ENCODE measurements at regions not wholly inside any gene's neighbourhood (a gene's known extent, or its start where the extent isn't known, plus 50 kb on each side); places are given as distances from the start of the nearest gene placed in this dataset.
A peak's percentile ranks its signal among the peaks of the same experiment; 100 is the strongest.

DNA sequence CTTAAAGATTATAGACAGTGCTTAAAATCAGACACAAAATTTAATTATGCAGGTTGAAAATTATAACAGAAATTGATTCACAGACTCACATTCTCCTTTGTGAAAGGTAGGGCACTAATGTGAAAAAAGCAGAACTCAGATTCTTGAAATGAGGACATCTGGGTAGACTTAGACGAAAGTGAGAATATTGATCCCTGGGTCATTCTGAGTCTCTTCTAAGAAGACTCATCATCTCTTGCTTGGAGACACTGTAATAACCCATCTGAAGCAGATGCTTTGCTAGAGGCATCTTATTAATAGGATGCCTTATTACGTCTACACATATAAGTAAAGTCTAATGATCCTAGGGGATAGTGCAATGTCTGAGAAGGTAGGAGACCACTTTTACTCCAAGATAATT lies 274.4 kb downstream of the HINT1 start:
- DNase-seq (ENCODE audit: low read depth in 6 of 9, low spot score in 9 of 9), result no peak
- Histone ChIP-seq H3K4me3 (ENCODE audit: low read length in 2 of 2) (no peak overlapping the region), H3K4me1 (ENCODE audit: control insufficient read depth in 2 of 2, insufficient read depth in 2 of 2, low read length in 2 of 2) (no peaks in the 10 kb centered on the region), H3K36me3 (ENCODE audit: control insufficient read depth in 2 of 2, insufficient read depth in 2 of 2, low read length in 1 of 2) (no peaks in the 10 kb centered on the region), H3K27me3 (ENCODE audit: control insufficient read depth in 2 of 2, insufficient read depth in 1 of 2, low read length in 1 of 2) (no peaks in the 10 kb centered on the region), H3K27ac (ENCODE audit: low read depth in 1 of 2, low read length in 1 of 2) (no peak overlapping the region), H3K9me3 (ENCODE audit: control insufficient read depth in 2 of 2, insufficient read depth in 1 of 2, low read length in 1 of 2) (no peaks in the 10 kb centered on the region)
- WGBS, result 97% methylated on average over 2 of the region's 2 CpGs

DNA sequence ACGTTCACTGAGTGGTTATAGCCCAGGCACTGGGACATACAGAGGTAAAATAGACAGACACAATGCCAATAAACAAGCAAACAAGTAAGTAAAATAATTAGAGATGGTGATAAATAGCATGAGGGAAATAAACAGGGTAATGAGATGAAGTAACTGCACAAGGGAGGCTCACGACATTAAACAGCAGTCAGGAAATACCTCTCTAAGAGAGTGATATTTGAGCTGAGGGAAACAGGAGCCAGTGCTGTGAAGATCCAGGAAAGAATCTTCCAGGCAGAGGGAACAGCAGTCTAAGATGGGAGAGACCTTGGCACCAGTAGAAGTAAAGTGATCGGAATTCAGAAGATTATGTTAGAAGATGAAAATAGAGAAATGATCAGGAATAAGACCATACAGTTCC lies 279.4 kb downstream of the HINT1 start:
- DNase-seq (ENCODE audit: low read depth in 6 of 9, low spot score in 9 of 9), result no peak
- H3K4me1 ChIP-seq (ENCODE audit: control insufficient read depth in 2 of 2, insufficient read depth in 2 of 2, low read length in 2 of 2), result no peaks in the 10 kb centered on the region
- H3K27ac ChIP-seq (ENCODE audit: low read depth in 1 of 2, low read length in 1 of 2), result no peak overlapping the region
- no peak overlapping the region for H3K4me3 ChIP-seq (ENCODE audit: low read length in 2 of 2)
- WGBS, result 91% methylated on average over 3 of the region's 3 CpGs
- H3K27me3 ChIP-seq (ENCODE audit: control insufficient read depth in 2 of 2, insufficient read depth in 1 of 2, low read length in 1 of 2), result no peaks in the 10 kb centered on the region
- H3K9me3 ChIP-seq (ENCODE audit: control insufficient read depth in 2 of 2, insufficient read depth in 1 of 2, low read length in 1 of 2), result no peaks in the 10 kb centered on the region
- H3K36me3 ChIP-seq (ENCODE audit: control insufficient read depth in 2 of 2, insufficient read depth in 2 of 2, low read length in 1 of 2), result no peaks in the 10 kb centered on the region

DNA sequence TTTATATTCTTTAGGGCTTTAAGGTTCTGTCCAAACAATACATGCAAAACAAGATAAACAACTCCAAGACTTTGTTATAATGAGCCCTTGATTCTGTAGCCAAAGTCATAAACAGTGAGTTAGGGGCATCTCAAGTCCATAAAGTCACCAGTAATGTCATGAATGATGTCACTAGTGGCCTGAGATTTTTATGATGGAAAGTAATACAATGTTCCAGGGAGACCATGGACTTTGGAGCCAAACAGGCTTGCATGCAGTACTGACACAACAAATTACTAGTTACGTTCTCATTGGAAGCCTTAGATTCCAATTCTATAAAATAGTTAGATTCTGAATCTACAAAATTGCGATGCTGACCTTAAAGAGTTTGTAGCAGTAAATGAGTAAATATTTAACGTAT lies 280.0 kb downstream of the HINT1 start:
- Histone ChIP-seq H3K27ac (ENCODE audit: low read depth in 1 of 2, low read length in 1 of 2) (no peak overlapping the region), H3K27me3 (ENCODE audit: control insufficient read depth in 2 of 2, insufficient read depth in 1 of 2, low read length in 1 of 2) (no peaks in the 10 kb centered on the region), H3K36me3 (ENCODE audit: control insufficient read depth in 2 of 2, insufficient read depth in 2 of 2, low read length in 1 of 2) (no peaks in the 10 kb centered on the region), H3K9me3 (ENCODE audit: control insufficient read depth in 2 of 2, insufficient read depth in 1 of 2, low read length in 1 of 2) (no peaks in the 10 kb centered on the region), H3K4me3 (ENCODE audit: low read length in 2 of 2) (no peak overlapping the region), H3K4me1 (ENCODE audit: control insufficient read depth in 2 of 2, insufficient read depth in 2 of 2, low read length in 2 of 2) (no peaks in the 10 kb centered on the region)
- DNase-seq (ENCODE audit: low read depth in 6 of 9, low spot score in 9 of 9), result no peak
- 93% methylated on average over 3 of the region's 3 CpGs for WGBS

DNA sequence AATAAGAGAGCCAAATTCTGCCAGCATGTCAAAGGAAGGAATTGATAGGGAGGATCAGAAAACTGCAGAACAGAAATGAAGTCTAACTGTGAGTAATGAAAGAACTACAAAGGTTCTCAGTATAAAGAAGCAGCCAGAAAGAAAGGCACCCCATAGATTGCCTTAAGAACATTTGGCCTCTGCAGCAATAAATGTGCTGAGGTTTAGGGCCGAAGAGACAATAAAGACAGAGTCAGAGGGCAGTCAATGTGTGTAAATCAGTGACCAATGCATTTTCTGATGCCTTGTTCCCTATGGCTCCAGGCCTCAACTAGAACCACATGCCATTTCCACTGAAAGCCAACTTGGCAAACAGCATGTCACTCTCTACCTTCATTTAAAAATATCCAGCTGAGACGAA lies 281.0 kb downstream of the HINT1 start:
- DNase-seq (ENCODE audit: low read depth in 6 of 9, low spot score in 9 of 9), result no peak
- Histone ChIP-seq H3K27ac (ENCODE audit: low read depth in 1 of 2, low read length in 1 of 2) (no peak overlapping the region), H3K4me3 (ENCODE audit: low read length in 2 of 2) (no peak overlapping the region), H3K36me3 (ENCODE audit: control insufficient read depth in 2 of 2, insufficient read depth in 2 of 2, low read length in 1 of 2) (no peaks in the 10 kb centered on the region), H3K27me3 (ENCODE audit: control insufficient read depth in 2 of 2, insufficient read depth in 1 of 2, low read length in 1 of 2) (no peaks in the 10 kb centered on the region), H3K4me1 (ENCODE audit: control insufficient read depth in 2 of 2, insufficient read depth in 2 of 2, low read length in 2 of 2) (no peaks in the 10 kb centered on the region), H3K9me3 (ENCODE audit: control insufficient read depth in 2 of 2, insufficient read depth in 1 of 2, low read length in 1 of 2) (no peaks in the 10 kb centered on the region)
- 96% methylated on average over 2 of the region's 2 CpGs for WGBS

DNA sequence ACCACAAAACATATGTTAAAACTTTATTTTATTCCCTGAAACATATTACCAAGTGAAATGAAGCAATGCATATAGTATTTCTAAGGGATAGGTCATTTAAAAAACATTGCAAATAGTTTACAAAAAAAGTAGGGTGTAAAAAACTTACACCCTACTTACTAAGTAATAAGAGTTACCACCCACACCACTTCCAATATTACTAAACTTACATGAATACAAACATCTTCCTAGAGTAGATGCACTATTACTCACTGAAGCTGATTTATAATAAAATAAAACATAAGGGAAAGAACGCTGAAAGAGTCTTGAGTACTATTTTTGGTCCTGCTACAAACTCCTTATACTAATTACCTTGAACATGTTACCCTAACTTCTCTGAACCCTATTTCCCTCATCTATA lies 289.4 kb downstream of the HINT1 start:
- Histone ChIP-seq H3K36me3 (ENCODE audit: control insufficient read depth in 2 of 2, insufficient read depth in 2 of 2, low read length in 1 of 2) (no peaks in the 10 kb centered on the region), H3K27ac (ENCODE audit: low read depth in 1 of 2, low read length in 1 of 2) (no peak overlapping the region), H3K9me3 (ENCODE audit: control insufficient read depth in 2 of 2, insufficient read depth in 1 of 2, low read length in 1 of 2) (no peaks in the 10 kb centered on the region), H3K4me3 (ENCODE audit: low read length in 2 of 2) (no peak overlapping the region), H3K4me1 (ENCODE audit: control insufficient read depth in 2 of 2, insufficient read depth in 2 of 2, low read length in 2 of 2) (no peaks in the 10 kb centered on the region), H3K27me3 (ENCODE audit: control insufficient read depth in 2 of 2, insufficient read depth in 1 of 2, low read length in 1 of 2) (no peaks in the 10 kb centered on the region)
- WGBS, result 89% methylated on average over 1 of the region's 1 CpG
- no peak for DNase-seq (ENCODE audit: low read depth in 6 of 9, low spot score in 9 of 9)

DNA sequence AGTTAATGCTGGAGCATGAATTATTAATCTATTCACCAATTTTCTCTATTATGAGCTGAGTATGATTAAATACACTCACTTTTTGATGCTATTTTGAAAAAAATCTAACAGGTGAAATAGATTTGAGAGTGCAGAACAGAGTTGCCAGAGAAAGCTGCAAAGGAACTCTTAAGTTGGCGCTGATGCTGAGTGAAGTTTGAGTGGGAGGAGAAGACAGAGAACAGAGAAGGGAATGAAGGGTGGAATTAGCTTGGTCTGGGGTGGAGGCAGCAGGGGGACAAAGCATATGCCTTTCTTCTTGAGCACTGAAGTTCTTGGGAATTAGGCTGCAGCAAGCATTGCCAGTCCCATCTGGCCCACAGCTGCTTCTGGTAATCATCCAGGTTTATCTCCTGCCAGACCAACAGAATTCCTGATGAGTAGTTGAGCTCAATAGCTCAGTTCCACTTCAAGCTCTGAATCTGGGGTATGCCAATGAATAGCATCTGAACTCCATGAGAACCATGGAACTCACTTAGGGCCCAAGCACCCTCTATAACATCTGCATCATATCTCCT lies 290.1 kb downstream of the HINT1 start:
- WGBS, result 94% methylated on average over 1 of the region's 1 CpG
- Histone ChIP-seq H3K9me3 (ENCODE audit: control insufficient read depth in 2 of 2, insufficient read depth in 1 of 2, low read length in 1 of 2) (no peaks in the 10 kb centered on the region), H3K27me3 (ENCODE audit: control insufficient read depth in 2 of 2, insufficient read depth in 1 of 2, low read length in 1 of 2) (no peaks in the 10 kb centered on the region), H3K4me1 (ENCODE audit: control insufficient read depth in 2 of 2, insufficient read depth in 2 of 2, low read length in 2 of 2) (no peaks in the 10 kb centered on the region), H3K27ac (ENCODE audit: low read depth in 1 of 2, low read length in 1 of 2) (no peak overlapping the region), H3K4me3 (ENCODE audit: low read length in 2 of 2) (no peak overlapping the region), H3K36me3 (ENCODE audit: control insufficient read depth in 2 of 2, insufficient read depth in 2 of 2, low read length in 1 of 2) (no peaks in the 10 kb centered on the region)
- no peak for DNase-seq (ENCODE audit: low read depth in 6 of 9, low spot score in 9 of 9)

DNA sequence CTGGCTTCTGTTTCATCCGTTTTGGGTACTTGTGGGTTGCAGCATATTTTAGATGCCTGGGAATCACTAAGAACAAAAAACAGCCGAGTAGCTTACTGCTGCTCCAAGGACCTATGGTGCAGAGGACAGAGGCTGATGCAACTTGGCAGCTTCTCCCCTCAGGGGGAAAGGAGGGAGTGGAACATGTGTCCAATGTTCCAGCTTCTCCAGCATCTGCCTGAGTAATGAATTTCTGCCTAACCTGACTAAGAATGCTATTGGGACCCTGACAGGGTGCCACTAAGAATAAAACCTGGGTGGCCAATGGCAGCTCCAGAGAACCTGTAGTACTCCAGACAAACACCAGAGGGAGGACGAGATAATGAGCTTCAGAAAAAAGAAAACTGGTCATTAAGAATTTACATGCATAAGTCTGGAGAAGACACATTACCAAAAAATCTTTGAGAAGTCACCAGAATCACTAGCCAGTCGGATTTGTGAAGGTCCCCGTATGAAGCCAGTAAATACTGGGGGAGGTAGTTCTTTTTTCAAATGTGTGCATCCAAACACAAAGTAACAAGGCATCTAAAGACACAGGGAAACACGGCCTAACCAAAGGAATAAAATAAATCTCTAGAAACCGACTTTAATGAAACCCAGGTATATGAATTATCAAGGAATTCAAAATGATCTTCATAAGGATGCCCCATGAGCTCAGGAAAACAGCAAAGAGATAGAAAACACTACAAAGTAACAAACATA lies 293.5 kb downstream of the HINT1 start:
- Histone ChIP-seq H3K27me3 (ENCODE audit: control insufficient read depth in 2 of 2, insufficient read depth in 1 of 2, low read length in 1 of 2) (no peaks in the 10 kb centered on the region), H3K4me1 (ENCODE audit: control insufficient read depth in 2 of 2, insufficient read depth in 2 of 2, low read length in 2 of 2) (no peaks in the 10 kb centered on the region), H3K36me3 (ENCODE audit: control insufficient read depth in 2 of 2, insufficient read depth in 2 of 2, low read length in 1 of 2) (no peaks in the 10 kb centered on the region), H3K27ac (ENCODE audit: low read depth in 1 of 2, low read length in 1 of 2) (no peak overlapping the region), H3K9me3 (ENCODE audit: control insufficient read depth in 2 of 2, insufficient read depth in 1 of 2, low read length in 1 of 2) (no peaks in the 10 kb centered on the region), H3K4me3 (ENCODE audit: low read length in 2 of 2) (no peak overlapping the region)
- 85% methylated on average over 7 of the region's 7 CpGs for WGBS
- DNase-seq (ENCODE audit: low read depth in 6 of 9, low spot score in 9 of 9), result peak in 8 of 9 donors; percentile 4 to 55 (median 21)

DNA sequence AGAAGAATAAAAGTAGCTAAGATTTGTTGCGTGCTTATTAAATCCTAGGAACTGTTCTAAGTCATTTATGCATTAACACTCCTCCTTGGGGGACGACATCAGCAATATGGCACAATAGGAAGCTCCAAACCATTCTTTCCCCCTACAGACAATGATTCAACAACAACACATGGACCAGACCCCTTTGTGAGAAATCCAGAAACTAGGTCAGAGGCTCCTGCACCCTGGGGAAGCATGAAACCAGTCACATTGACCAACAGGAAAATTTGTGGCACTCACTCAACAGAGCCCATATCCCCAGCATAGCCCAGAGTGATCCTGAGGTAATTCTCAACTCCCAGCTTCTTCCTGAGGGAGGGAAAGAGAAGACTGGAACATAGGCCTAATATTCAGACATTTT lies 294.4 kb downstream of the HINT1 start:
- Histone ChIP-seq H3K4me3 (ENCODE audit: low read length in 2 of 2) (no peak overlapping the region), H3K9me3 (ENCODE audit: control insufficient read depth in 2 of 2, insufficient read depth in 1 of 2, low read length in 1 of 2) (no peaks in the 10 kb centered on the region), H3K27ac (ENCODE audit: low read depth in 1 of 2, low read length in 1 of 2) (no peak overlapping the region), H3K27me3 (ENCODE audit: control insufficient read depth in 2 of 2, insufficient read depth in 1 of 2, low read length in 1 of 2) (no peaks in the 10 kb centered on the region), H3K4me1 (ENCODE audit: control insufficient read depth in 2 of 2, insufficient read depth in 2 of 2, low read length in 2 of 2) (no peaks in the 10 kb centered on the region), H3K36me3 (ENCODE audit: control insufficient read depth in 2 of 2, insufficient read depth in 2 of 2, low read length in 1 of 2) (no peaks in the 10 kb centered on the region)
- WGBS, result 98% methylated on average over 2 of the region's 2 CpGs
- DNase-seq (ENCODE audit: low read depth in 6 of 9, low spot score in 9 of 9), result no peak

DNA sequence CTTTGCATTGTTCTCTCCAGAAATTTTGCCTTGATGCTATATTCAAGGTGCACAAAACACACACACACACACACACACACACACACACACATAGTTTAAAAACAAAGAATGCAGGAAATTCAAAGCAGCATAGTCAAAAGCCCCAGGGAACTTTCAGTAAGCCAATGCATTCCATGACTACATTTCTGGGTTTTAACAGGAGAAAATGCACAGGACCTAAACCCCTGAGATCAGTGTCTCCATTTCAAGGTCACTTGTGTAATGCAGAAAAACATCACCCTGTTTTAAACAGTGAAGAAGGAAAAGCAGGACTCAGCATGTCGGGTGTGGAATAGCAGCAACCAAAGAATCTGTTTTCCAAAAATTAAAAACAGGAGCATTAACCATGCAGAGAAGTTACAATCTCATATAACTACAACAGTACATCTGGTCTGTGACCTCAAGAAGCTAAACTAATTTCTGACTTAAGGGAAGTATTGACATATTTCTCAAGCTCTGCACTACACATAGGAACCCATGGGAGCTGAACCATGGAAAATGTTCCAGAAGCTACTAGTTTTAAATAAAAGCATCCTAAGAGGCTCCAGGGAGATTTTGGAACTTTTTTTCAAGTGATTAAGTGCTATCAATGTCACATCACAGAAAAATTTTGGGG lies 296.7 kb downstream of the HINT1 start:
- 90% methylated on average over 1 of the region's 1 CpG for WGBS
- Histone ChIP-seq H3K4me3 (ENCODE audit: low read length in 2 of 2) (no peak overlapping the region), H3K36me3 (ENCODE audit: control insufficient read depth in 2 of 2, insufficient read depth in 2 of 2, low read length in 1 of 2) (no peaks in the 10 kb centered on the region), H3K27me3 (ENCODE audit: control insufficient read depth in 2 of 2, insufficient read depth in 1 of 2, low read length in 1 of 2) (no peaks in the 10 kb centered on the region), H3K9me3 (ENCODE audit: control insufficient read depth in 2 of 2, insufficient read depth in 1 of 2, low read length in 1 of 2) (no peaks in the 10 kb centered on the region), H3K4me1 (ENCODE audit: control insufficient read depth in 2 of 2, insufficient read depth in 2 of 2, low read length in 2 of 2) (no peaks in the 10 kb centered on the region), H3K27ac (ENCODE audit: low read depth in 1 of 2, low read length in 1 of 2) (no peak overlapping the region)
- no peak for DNase-seq (ENCODE audit: low read depth in 6 of 9, low spot score in 9 of 9)
